AG09309 (cell line): ENCODE measurements at regions not wholly inside any gene's neighbourhood (a gene's known extent, or its start where the extent isn't known, plus 50 kb on each side); places are given as distances from the start of the nearest gene placed in this dataset.

Experiments
- DNase-seq: peaks from one replicate; pipeline ENCODE4 v3.0.0-alpha.2; 2010; ENCODE audit warnings: low read depth
- H3K4me3 ChIP-seq: 2 replicates; pipeline ENCODE4 v1.5.1; 2011; ENCODE audit warnings: mild to moderate bottlenecking, low read depth, low read length, moderate library complexity; ENCODE audit not compliant: control insufficient read depth
- TF ChIP-seq, protein P1 (sequence below): IDR thresholded peaks from 2 replicates; pipeline ENCODE4 v1.5.1; 2011; ENCODE audit warnings: mild to moderate bottlenecking, low read depth, low read length, inconsistent platforms; ENCODE audit not compliant: insufficient read depth, control insufficient read depth; ENCODE audit errors: missing control alignments

DNA sequence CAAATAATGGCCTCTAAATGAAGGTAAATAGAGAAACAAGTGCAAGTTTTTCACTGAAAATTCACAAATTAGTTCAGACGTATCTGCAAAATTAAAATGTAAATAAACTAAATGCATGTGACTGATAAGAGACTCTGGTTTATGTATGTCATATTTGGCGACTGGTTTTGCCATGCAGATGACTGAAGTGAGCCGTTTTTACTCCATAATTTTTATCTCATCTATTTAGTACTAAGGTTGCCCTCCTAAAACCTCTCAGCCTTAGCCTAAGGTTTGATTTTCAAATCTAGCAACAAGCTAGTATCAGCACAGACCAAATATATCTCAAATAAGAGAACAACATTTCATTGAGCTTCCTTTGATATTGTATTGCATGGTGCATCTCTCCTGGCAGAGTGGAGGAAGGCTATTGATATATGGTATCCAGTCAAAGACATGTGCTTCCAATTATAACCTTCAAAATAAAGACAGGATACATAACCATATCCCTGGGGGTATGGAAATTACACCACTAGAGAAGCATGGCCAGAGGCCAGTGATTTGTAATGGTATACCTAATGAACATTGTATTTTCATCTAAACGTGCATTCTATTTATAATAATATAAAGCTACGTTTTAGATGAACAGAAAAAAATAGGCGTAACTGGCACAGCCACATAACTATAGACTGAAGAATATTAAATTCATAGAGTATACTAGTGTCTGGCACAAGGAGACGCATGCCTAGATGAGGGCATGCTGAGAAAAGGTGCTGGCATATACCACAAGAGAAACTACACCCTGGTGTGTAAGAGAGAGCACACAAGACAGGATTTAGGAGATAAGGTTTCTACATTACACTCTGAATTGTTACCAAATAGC is 392.6 kb upstream of the INTU start:
- DNase-seq, result no peak
- TF ChIP-seq, protein P1, sequence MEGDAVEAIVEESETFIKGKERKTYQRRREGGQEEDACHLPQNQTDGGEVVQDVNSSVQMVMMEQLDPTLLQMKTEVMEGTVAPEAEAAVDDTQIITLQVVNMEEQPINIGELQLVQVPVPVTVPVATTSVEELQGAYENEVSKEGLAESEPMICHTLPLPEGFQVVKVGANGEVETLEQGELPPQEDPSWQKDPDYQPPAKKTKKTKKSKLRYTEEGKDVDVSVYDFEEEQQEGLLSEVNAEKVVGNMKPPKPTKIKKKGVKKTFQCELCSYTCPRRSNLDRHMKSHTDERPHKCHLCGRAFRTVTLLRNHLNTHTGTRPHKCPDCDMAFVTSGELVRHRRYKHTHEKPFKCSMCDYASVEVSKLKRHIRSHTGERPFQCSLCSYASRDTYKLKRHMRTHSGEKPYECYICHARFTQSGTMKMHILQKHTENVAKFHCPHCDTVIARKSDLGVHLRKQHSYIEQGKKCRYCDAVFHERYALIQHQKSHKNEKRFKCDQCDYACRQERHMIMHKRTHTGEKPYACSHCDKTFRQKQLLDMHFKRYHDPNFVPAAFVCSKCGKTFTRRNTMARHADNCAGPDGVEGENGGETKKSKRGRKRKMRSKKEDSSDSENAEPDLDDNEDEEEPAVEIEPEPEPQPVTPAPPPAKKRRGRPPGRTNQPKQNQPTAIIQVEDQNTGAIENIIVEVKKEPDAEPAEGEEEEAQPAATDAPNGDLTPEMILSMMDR, result no peak
- no peak overlapping the region for H3K4me3 ChIP-seq

DNA sequence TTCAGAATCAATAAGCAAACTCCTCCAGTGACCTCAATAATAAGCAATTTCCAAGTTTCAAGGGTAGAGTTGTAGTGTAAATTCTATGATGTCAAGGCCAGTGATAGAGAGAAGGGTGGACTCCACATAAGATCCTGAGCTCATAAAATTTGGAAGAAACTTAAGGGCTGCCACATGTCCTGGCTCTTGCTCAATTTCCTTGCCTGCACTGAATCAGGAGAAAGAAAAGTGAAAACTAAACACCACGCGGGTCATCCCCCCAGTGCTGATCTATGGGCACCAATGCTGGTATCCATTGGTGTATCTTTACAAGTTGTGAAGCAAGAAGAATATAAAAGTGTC is 392.0 kb upstream of the INTU start:
- TF ChIP-seq, protein P1, result no peak
- H3K4me3 ChIP-seq, result no peak overlapping the region
- no peak for DNase-seq

DNA sequence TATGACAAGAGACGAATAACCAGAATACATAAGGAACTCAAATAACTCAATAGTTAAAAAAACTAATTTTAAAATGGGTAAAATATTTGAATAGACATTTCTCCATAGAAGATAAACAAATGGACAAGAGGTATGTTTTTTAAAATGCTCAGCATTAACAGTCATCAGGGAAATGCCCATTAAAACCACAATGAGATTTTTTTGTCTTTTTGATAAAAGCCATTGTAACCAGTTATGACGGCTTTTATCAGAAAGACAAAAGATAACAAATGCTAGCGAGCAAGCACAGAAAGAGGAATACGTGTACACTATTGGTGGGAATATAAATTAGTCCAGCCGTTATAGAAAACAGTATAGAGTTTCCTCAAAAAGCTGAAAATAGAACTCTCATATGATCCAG is 388.2 kb upstream of the INTU start:
- H3K4me3 ChIP-seq, result no peak overlapping the region
- TF ChIP-seq, protein P1, result no peak

DNA sequence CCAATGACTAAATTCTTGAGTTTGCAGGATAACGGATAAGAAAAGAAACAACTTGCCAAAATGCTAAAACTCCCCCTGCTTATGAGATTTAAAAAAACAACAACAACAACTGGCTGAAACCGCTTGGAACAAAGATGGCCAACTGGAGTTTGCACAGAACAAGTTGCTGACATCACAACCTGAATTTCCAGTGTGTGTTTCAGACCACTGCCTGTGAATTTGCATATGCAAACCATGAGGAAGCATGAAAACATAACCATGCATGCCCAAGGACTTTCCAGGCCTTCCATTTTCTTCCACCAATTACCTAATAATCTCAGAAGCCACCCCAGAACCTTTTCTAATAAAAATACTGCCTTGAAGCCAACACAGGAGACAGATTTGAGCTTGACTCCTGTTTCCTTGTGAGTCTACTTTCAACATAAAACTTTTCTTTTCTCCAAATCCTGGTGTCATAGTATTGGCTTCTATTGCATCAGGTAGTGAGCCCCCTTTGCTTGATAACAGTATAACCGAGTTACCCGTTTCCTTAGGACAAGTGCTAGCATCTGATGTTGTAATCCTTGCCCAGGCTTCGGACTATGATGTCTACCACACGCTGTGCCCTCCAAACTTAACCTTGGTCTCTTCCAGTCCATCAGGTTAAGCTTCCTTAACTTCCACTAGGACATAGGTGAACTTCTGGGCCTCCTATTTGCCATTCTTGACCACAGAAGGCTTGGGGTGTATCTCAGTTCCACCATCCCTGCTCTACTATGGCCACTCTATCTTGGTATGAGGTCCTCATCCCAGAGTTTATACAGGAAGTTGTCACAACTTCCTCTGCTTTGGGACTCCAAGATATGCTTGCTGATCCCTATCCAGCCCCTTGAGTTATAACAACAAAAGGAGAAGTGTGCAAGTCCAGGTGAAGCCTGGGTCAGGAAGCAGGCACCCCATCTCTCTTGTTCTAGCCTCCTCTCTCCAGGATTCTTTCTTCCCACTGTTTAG is 385.5 kb upstream of the INTU start:
- H3K4me3 ChIP-seq, result no peak overlapping the region
- TF ChIP-seq, protein P1, result no peak
- no peak for DNase-seq

More for the DNA sequence above, 388.2 kb upstream of the INTU start:
- no peak for DNase-seq

DNA sequence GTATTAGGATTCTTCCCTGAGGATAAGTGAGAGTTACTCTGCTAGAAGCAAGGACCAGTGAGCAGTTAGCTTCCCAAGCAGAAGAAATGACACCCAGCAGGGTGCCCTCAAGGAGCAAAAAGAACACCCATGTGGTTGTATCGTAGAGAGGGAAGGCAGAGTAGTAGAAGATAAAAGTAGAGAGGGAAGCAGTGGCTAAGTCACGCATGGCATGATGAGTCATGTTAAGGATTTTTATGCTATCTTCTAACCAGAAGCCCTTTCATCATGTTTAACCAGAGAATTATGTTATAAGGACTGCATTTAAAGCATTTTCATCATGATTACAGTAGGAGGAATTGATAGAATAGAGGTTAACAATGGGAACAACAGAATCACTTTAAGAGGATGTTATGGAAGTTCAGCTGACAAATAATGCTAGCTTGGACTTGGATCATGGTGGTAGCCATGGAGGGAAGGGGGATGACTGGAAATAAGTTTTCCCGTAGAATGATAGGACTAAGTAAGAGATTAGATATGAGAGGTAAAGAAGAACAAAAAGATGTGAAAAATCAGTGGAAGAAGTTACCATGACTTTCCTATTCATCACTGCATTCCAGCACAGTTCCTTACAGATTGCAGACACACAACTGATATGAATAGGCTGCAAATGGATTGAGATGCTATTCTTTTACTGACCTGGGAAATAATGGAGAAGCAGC is 383.5 kb upstream of the INTU start:
- DNase-seq, result peak; percentile 34
- TF ChIP-seq, protein P1, result no peak

DNA sequence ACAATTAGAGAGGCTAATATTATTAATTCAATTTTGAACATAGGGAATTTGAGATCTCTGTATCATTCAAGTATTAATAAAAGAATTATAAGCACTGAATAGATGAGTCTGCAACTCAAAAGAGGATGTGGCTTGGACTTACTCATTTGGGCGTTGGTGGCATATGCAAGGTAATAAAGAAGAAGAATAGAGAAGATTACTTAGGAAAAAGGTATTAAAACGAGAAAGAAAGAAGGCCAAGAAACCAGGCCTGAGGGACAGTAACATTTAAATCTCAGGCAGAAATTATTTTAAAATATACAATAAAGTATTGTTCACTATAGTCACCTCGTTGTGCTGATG is 383.0 kb upstream of the INTU start:
- DNase-seq, result no peak
- TF ChIP-seq, protein P1, result no peak

More for the DNA sequence above, 383.5 kb upstream of the INTU start:
- H3K4me3 ChIP-seq, result no peak overlapping the region

More for the DNA sequence above, 383.0 kb upstream of the INTU start:
- H3K4me3 ChIP-seq, result no peak overlapping the region
